GM10248 (cell line): ENCODE measurements at regions not wholly inside any gene's neighbourhood (a gene's known extent, or its start where the extent isn't known, plus 50 kb on each side); places are given as distances from the start of the nearest gene placed in this dataset.

ENCODE experiments used
- CTCF ChIA-PET: fragments of 300-600 bp; sonication (Branson Sonifier 250); formaldehyde crosslinking; extraction: SDS; loops from one replicate; lab custom pipeline; 2021; ENCODE audit warnings: antibody characterized with exemption; lab: Yijun Ruan, JAX
- POLR2A ChIA-PET: fragments of 350-650 bp; sonication (Branson Sonifier 250); formaldehyde crosslinking; extraction: SDS; loops from one replicate; lab custom pipeline; 2020; ENCODE audit warnings: antibody characterized with exemption; lab: Yijun Ruan, JAX
- DNase-seq: peaks from one replicate; pipeline ENCODE4 v3.0.0; 2012; ENCODE audit errors: extremely low spot score
- TF ChIP-seq, protein P1 (sequence below): IDR thresholded peaks from 2 replicates; pipeline ENCODE4 v1.5.1; 2012; ENCODE audit warnings: mild to moderate bottlenecking, low read depth; ENCODE audit errors: extremely low read depth, missing control alignments, control extremely low read depth

DNA sequence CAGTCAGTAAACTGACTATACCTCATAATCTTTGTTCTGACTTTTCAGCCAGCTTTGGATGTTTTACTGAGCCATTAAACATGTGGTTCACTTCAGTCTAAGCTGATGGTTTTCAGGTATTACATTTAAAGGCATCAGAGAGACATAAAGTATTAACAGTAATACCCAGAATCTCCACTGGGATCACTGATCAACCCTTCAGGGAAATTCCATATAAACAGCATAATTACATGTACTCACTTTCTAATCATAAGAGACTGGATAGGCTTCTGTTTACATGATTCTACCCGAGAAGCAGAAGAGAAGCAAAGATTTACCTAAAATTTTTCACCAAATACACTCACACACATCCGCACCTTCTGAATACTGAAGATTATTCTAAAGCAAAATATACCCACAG is 186.7 kb upstream of the FREM1 start:
- TF ChIP-seq, protein P1, sequence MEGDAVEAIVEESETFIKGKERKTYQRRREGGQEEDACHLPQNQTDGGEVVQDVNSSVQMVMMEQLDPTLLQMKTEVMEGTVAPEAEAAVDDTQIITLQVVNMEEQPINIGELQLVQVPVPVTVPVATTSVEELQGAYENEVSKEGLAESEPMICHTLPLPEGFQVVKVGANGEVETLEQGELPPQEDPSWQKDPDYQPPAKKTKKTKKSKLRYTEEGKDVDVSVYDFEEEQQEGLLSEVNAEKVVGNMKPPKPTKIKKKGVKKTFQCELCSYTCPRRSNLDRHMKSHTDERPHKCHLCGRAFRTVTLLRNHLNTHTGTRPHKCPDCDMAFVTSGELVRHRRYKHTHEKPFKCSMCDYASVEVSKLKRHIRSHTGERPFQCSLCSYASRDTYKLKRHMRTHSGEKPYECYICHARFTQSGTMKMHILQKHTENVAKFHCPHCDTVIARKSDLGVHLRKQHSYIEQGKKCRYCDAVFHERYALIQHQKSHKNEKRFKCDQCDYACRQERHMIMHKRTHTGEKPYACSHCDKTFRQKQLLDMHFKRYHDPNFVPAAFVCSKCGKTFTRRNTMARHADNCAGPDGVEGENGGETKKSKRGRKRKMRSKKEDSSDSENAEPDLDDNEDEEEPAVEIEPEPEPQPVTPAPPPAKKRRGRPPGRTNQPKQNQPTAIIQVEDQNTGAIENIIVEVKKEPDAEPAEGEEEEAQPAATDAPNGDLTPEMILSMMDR: no peak
- ChIA-PET CTCF (interaction anchor here (1.6 kb wide), 1 partner anchor 9 kb away, joined by 4 read pairs; no protein-coding TSS in a partner anchor), POLR2A (no interaction called here)
- no peak for DNase-seq

DNA sequence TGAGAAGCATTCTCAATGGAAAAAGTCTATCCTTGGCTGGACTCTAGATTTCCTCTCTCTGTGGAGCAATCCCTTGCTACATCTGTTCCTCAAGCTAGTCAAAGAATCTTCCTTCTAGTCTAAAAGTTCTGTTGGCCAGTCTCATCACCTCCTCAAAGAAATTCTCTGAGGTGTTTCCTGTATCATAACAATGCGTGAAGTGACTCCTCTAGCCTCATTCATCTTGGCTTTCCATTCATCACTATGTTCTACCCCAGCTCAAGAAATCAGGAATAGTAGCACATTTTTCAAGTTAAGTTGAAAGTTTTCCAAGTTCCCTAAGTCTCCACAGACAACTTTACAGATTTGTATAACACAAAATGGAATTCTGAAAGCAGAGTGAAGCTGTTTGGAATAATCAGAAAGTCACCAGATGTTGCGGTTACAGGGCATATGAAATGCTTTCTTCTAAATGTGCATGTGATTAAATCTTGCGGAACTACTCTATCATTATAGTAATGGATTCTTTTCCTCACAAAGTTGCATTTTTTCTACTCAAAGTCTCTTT is 176.6 kb upstream of the FREM1 start:
- POLR2A ChIA-PET: no interaction called here

DNA sequence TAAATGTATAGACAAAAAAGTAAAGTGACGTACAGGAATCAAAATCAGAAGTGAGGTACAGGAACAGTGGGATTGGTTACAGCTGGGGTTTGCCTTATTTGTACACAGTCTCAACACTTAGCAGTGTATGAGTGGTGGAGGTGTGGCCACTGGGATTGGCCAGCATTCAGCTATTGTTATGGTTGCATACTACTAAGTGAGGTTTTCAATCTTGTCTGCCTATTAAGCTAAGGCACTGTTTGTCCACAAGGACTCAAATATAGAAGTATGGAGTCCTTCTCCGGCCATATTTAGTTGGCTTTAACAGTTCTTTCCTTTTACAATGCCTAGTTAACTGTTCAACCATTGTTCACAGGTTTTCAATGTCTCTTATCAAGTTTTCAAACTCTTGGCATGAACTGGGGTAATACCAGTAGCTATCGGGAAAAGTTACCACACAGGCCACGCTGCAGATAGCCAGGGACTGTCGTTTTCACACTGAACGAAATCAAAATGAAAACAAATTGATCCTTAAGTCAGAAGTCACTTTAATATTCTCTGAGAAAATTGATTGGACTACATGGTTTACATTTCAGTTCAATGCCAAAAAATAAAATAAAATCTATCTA is 176.0 kb upstream of the FREM1 start:
- TF ChIP-seq, protein P1: no peak
- ChIA-PET POLR2A (no interaction called here), CTCF (interaction anchor here (2.4 kb wide), 1 partner anchor 15 kb away, joined by 6 read pairs; no protein-coding TSS in a partner anchor)
- no peak for DNase-seq

More for the DNA sequence above, 176.6 kb upstream of the FREM1 start:
- TF ChIP-seq, protein P1: no peak
- CTCF ChIA-PET: interaction anchor here (2.4 kb wide), 1 partner anchor 14 kb away, joined by 6 read pairs; no protein-coding TSS in a partner anchor
- no peak for DNase-seq

GRCh38 chr9:15081021-15081753 is 171.0 kb upstream of the FREM1 start:
- no peak for DNase-seq
- CTCF ChIA-PET: interaction anchor here (1.3 kb wide), 1 partner anchor 54 kb away, joined by 3 read pairs; no protein-coding TSS in a partner anchor
- TF ChIP-seq, protein P1: no peak
- POLR2A ChIA-PET: no interaction called here

DNA sequence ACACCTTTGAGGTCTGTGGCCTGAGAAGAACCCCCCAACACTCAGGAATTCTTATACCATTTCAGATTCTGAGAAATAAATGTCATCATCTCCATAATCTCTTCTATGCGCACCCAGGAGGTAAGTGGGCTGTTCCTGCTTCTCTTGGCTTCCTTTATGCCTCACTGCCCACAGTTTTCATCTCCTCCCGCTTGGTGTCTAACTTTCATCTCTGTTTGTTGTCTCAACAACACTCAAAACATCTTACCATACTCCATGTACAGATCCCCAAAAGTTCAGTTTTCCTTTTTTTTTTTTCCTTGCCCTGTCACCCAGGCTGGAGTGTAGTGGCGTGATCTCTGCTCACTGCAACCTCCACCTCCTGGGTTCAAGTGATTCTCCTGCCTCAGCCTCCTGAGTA is 170.2 kb upstream of the FREM1 start:
- DNase-seq: no peak
- TF ChIP-seq, protein P1: no peak
- POLR2A ChIA-PET: no interaction called here
- CTCF ChIA-PET: interaction anchor here (1.2 to 1.3 kb wide), 3 partner anchors 12 to 55 kb away, joined by 3 to 4 read pairs (median 3); no protein-coding TSS in a partner anchor

GRCh38 chr9:15079989-15080388 is 169.8 kb upstream of the FREM1 start:
- POLR2A ChIA-PET: no interaction called here

More at GRCh38 chr9:15079989-15080388, 169.8 kb upstream of the FREM1 start:
- CTCF ChIA-PET: interaction anchor here (1.2 to 1.3 kb wide), 2 partner anchors 11 to 24 kb away, joined by 3 to 4 read pairs; no protein-coding TSS in a partner anchor
- no peak for DNase-seq
- TF ChIP-seq, protein P1: no peak
